ENCODE measurements at regions not wholly inside any gene's neighbourhood (a gene's known extent, or its start where the extent isn't known, plus 50 kb on each side); places are given as distances from the start of the nearest gene placed in this dataset.

DNA sequence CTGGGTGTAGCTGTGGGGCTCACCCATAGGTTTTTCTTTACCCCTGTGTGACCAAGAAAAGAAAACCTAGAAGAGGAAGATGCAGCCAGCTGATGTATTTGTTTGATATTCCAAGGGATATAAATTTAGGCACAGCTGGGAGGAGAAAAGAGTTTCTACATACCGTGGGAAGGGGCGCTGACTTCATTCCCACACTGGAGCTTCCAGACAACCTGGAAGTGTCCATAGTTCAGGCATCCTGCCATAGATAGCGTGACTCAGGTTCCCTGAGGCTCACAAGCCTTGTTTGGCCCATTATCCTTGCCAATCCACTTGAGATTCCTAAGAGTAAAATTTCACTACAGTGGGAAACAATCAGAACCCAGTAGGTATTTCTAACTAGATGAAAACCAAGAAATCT lies 371.7 kb upstream of the NRP1 start:
- TF ChIP-seq, protein P1, sequence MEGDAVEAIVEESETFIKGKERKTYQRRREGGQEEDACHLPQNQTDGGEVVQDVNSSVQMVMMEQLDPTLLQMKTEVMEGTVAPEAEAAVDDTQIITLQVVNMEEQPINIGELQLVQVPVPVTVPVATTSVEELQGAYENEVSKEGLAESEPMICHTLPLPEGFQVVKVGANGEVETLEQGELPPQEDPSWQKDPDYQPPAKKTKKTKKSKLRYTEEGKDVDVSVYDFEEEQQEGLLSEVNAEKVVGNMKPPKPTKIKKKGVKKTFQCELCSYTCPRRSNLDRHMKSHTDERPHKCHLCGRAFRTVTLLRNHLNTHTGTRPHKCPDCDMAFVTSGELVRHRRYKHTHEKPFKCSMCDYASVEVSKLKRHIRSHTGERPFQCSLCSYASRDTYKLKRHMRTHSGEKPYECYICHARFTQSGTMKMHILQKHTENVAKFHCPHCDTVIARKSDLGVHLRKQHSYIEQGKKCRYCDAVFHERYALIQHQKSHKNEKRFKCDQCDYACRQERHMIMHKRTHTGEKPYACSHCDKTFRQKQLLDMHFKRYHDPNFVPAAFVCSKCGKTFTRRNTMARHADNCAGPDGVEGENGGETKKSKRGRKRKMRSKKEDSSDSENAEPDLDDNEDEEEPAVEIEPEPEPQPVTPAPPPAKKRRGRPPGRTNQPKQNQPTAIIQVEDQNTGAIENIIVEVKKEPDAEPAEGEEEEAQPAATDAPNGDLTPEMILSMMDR (IDR thresholded peaks at IDR 0.05), result no peak
- TF ChIP-seq POLR2A (IDR thresholded peaks at IDR 0.05) (no peak), EP300 (IDR thresholded peaks at IDR 0.05) (no peak), POLR2AphosphoS5 (IDR thresholded peaks at IDR 0.05) (peak in 1 of 4 donors; percentile 43)

Data from sigmoid colon (tissue), 4 donors.